T-helper 2 cell (primary cell): ENCODE measurements at regions not wholly inside any gene's neighbourhood (a gene's known extent, or its start where the extent isn't known, plus 50 kb on each side); places are given as distances from the start of the nearest gene placed in this dataset.

Source experiments
- DNase-seq, 5 experiments: peaks; one replicate each; pipeline versions ENCODE4 v3.0.0 to v3.0.0-alpha.2; 2012 to 2022

DNA sequence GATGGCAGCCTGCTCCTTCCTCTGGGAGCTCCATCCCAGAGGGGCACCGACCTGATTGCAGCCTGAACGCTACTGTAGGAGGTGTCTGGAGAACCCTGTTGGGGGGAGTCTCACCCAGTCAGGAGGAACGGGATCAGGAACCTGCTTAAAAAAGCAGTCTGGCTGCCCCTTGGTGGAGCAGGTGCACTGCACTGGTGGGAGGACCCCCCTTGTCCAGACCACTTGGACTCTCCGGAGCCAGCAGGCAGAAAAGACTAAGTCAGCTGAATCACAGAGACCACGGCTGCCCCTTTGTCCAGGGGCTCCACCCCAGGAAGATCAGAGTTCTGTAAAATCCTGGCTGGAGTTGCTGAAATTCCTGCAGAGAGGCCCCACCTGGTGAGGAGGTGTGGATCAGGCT is 67.3 kb upstream of the MAGEB18 start:
- no peak for DNase-seq

DNA sequence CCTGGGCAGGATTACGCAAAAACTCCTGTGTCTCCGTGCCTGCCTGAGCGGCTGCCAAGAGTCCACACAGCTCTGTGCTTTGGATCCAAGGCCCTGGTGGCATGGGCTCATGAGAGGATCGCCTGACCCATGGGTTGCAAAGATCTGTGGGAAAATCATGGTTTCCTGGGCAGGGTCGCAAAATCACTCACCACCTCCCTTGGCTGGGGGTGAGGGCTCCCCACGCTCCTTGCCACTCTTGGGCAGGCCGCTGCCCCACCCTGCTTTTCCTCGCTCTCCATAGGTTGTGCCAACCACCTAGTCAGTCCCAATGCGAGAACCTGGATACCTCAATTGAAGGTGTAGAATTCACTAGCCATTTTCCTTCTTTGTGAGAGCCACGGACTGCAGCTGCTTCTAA is 66.5 kb upstream of the MAGEB18 start:
- DNase-seq = no peak

- no peak for DNase-seq
Measured at GRCh38 chrX:26083093-26083492, 55.0 kb upstream of the MAGEB18 start.
